ENCODE measurements at regions not wholly inside any gene's neighbourhood (a gene's known extent, or its start where the extent isn't known, plus 50 kb on each side); places are given as distances from the start of the nearest gene placed in this dataset.

DNA sequence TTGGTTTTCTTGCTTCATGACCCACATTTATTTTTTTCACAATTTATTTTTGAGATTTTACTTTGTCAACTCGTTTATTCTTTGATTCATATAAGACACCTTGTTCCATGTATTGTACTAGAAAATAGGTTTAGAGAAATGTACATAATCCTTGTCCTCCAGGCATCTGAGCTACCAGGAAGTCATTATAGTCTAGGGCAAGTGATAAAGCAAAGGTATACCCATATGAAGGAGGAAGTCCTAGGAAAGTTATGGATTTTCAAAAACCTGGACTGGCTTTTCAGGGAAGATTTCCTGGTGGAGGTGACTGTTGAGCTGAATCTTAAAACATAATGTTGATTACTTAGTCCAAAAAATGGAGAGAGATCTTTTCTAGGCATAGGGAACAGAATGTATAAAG lies 98.8 kb upstream of the SHISA6 start:
- TF ChIP-seq CTCF (IDR thresholded peaks at IDR 0.05; ENCODE audit: extremely low read depth in 1 of 2, insufficient read depth in 1 of 2, low read depth in 1 of 2, low read length in 2 of 2) (no peak), MAX (IDR thresholded peaks at IDR 0.05; ENCODE audit: insufficient read depth, insufficient read length) (no peak), MYC (IDR thresholded peaks at IDR 0.05; ENCODE audit: low read depth, low read length) (no peak), POLR2A (IDR thresholded peaks at IDR 0.05; ENCODE audit: low read depth, low read length) (no peak)
